GM18951 (cell line): ENCODE measurements at regions not wholly inside any gene's neighbourhood (a gene's known extent, or its start where the extent isn't known, plus 50 kb on each side); places are given as distances from the start of the nearest gene placed in this dataset.
"Not testable (repeated sequence)": the region's sequence is repeated elsewhere in the genome, so short reads cannot be mapped to it uniquely, and the experiment has no call there.

ENCODE experiments used
- POLR2A ChIP-seq: IDR thresholded peaks from 4 replicates; pipeline ENCODE4 v1.6.1; 2011; ENCODE audit warnings: mild to moderate bottlenecking; ENCODE audit not compliant: insufficient read length, insufficient read depth; ENCODE audit errors: extremely low read depth
- in situ Hi-C: fragments of 300-500 bp; cut with MboI; formaldehyde crosslinking; loops from one replicate; pipeline ENCODE4 v1.12.0; 2022; ENCODE audit warnings: low sequenced_read_pairs, mixed read lengths, inconsistent platforms; ENCODE audit not compliant: unreplicated experiment

- in situ Hi-C loops, result no loop called here
- TF ChIP-seq POLR2A, result no peak
Measured at GRCh38 chrX:8043121-8043520, 115.9 kb upstream of the PNPLA4 start.

- in situ Hi-C loops, result no loop called here
- no peak for TF ChIP-seq POLR2A
Measured at GRCh38 chrX:8042304-8042703, 115.1 kb upstream of the PNPLA4 start.

GRCh38 chrX:8039711-8040110, 112.5 kb upstream of the PNPLA4 start:
- in situ Hi-C loops, result not testable (repeated sequence)

DNA sequence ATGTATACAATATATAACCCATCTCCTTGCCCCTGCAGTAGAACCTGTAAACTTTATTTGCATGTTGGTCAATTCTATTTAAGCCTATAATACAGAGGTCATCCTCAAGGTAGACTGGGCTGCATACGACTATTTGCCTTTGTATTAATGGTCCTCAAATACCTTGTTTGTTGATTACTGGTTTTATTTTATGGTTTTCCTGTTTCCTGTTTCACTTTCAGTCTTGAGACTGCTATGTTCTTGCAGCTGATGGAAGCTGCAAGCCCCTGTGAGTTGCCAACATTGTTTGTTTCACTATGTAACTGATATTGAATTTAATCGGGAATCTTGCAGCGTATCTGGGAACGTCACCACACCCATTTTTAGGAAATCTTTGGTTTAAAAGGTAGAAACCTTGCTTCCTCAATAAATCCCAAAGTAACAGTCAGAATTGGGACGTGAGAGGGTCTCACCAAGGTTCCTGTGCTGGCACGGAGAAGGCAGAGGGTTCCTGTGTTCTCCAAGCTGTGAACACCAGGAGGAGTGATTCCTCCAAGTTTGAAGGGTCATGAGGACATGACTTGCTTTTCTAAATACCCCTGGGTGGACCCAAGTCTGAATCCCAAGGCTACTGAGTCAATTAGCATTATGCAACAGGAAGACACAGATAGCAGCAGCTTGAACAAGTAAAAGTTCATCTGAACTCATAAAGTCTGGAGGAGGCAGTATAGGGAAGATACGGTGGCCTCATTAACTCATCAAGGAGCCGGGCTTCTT, 110.6 kb upstream of the PNPLA4 start:
- in situ Hi-C loops, result no loop called here
- TF ChIP-seq POLR2A, result no peak

DNA sequence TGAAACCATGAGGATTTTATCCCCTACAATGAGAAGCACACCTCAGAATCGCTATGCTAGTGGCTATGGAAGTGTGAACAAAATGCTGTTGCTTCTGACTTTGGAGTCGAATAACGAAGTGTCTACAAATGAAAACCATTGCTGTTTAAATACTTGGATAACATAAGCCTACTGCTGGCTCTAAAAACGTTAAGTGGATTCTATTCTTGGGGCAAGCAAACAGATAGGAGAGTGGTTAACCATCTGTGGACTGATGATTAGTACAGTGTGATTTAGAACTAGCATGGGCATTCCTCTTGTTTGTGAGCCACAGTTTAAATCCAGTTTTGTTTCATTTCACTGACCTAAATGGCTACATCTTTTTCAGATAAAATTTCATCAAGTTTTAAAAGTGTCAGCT, 109.7 kb upstream of the PNPLA4 start:
- in situ Hi-C loops, result no loop called here
- no peak for TF ChIP-seq POLR2A

DNA sequence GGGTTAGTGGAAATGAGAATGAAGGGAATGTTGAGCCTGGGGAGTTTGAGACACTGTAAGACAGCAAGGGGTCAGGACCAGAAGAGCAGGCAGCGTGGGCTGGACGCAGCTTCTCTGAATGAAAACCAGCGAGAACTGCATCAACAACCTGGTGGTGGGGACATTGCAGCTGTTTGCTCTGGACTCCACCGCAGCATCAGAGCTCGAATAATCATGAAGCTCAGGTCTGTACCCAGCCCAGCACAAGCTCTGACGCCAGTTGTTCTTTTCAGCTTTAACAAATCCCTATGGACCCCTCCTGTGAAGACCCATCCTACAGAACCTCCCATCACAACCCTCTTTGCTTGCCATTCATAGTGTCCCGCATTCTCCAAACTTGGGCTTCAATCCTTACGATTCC, 106.8 kb upstream of the PNPLA4 start:
- TF ChIP-seq POLR2A, result no peak
- in situ Hi-C loops, result no loop called here

DNA sequence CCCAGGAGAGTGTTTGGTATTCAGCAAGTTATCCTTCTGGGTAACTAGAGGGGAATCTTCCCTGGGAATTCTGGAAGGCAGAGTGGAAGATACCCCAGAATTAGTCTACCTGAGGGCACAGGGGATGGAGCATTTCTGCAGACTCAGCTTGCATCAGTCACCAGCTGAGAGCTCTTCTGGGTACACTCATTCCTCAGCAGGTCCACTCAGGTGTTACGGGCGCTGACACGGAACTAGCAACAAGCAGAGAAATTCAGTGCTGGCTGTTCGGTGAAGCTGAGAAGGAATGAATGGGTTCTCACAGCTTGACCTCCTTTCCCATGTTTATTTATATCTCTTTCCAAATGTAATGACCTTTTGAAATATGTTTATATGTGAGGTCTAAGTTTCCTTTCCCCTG, 106.0 kb upstream of the PNPLA4 start:
- in situ Hi-C loops, result no loop called here

GRCh38 chrX:8030361-8030760, 103.1 kb upstream of the PNPLA4 start:
- no peak for TF ChIP-seq POLR2A
- in situ Hi-C loops, result no loop called here

More for the DNA sequence above, 106.0 kb upstream of the PNPLA4 start:
- no peak for TF ChIP-seq POLR2A

DNA sequence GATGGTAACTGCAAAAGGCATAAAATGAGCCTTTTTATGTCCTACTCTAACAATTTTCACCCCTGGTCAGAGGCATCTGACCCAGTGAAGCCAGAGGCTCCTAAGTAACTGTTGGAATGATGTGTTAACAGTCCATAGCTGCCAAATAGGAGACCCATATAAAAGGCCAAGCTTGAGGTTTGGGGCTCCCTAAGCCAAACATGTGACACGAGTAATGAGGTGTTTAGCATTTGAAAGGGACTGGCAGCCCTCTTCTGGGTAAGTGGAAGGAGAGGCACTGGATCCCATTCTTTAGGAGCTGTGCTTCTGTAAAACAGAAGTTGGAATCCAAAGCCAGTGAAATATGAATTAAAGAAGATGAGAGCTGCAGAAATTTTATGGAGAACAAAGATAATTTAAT, 100.6 kb upstream of the PNPLA4 start:
- in situ Hi-C loops, result no loop called here
- no peak for TF ChIP-seq POLR2A

GRCh38 chrX:8025705-8026104, 98.5 kb upstream of the PNPLA4 start:
- no peak for TF ChIP-seq POLR2A
- in situ Hi-C loops, result no loop called here

GRCh38 chrX:8018934-8019333, 91.7 kb upstream of the PNPLA4 start:
- in situ Hi-C loops, result loop anchor here (25.0 kb wide), 1 partner anchor 718 kb away; the partner anchor contains the start of gene ANOS1
- TF ChIP-seq POLR2A, result no peak

DNA sequence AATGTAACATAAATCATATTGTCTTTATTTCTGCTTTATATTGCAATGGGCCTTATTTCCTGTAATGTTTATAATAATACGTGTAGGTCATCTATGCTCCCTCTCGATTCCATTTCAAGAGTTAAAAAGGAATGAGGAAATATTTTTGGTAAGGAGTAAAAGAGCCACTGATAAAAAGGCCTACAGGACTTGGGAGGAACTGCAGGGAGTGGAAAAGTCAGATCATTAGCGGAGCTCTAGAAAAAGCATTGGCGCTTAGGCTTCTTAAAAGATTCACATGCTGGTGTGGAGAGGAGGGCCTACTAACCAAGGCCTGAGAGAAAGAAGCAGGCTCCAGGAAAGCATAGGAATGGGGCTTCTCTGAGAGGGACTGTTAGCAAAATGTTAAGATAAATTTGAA, 82.9 kb upstream of the PNPLA4 start:
- TF ChIP-seq POLR2A, result no peak
- in situ Hi-C loops, result loop anchor here (25.0 kb wide), 1 partner anchor 727 kb away; the partner anchor contains the start of gene ANOS1

DNA sequence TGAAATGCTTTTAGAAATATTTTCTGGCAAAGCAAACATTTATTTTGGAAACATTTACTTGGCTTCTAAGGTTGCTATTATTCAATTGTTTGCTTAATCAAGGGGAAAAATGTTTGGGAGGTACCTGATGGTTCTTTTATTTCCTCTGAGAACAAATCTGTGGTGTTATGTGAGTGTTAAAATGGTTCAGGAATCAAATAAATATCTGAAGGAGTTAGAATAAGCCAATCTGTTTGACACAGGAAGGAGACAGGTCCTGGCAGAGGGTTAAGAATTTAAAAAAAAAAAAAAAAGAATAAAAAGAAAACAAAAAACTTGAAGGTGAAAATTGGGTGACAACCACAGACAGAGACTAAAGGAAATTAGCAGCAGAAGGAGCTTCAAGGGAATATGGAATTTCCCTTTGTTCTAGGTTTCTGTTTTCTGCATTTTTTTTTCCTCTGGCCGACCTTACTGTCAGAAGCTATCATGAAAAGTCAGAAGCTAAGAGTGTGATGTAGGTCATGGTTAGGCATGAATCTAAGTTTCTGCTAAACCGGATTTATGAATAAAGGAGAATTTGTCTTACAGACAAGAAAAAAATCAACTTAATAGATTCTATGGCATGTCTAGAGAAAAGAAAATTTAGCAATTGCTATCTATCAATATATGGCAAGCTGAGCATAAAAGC, 78.6 kb upstream of the PNPLA4 start:
- no peak for TF ChIP-seq POLR2A
- in situ Hi-C loops, result loop anchor here (25.0 kb wide), 1 partner anchor 731 kb away; the partner anchor contains the start of gene ANOS1

- in situ Hi-C loops, result loop anchor here (25.0 kb wide), 1 partner anchor 734 kb away; the partner anchor contains the start of gene ANOS1
- TF ChIP-seq POLR2A, result no peak
Measured at GRCh38 chrX:8003147-8003883, 76.1 kb upstream of the PNPLA4 start.

GRCh38 chrX:7996851-7997250, 69.6 kb upstream of the PNPLA4 start:
- TF ChIP-seq POLR2A, result no peak
- in situ Hi-C loops, result no loop called here
